HFF-Myc (cell line): ENCODE measurements at regions not wholly inside any gene's neighbourhood (a gene's known extent, or its start where the extent isn't known, plus 50 kb on each side); places are given as distances from the start of the nearest gene placed in this dataset.
"Not testable (repeated sequence)": the region's sequence is repeated elsewhere in the genome, so short reads cannot be mapped to it uniquely, and the experiment has no call there.

Source experiments
- DNase-seq: peaks from one replicate; pipeline ENCODE4 v3.0.0-alpha.2; 2011; ENCODE audit warnings: low read depth; ENCODE audit errors: extremely low read depth
- H3K4me3 ChIP-seq: replicated peaks from 2 replicates; pipeline ENCODE4 v1.5.1; 2011; ENCODE audit warnings: low read depth, mild to moderate bottlenecking, control low read depth, low read length
- TF ChIP-seq, protein P1 (sequence below): IDR thresholded peaks from 2 replicates; pipeline ENCODE4 v1.5.1; 2012; ENCODE audit warnings: mild to moderate bottlenecking, low read depth, low read length, control low read depth; ENCODE audit errors: missing control alignments

DNA sequence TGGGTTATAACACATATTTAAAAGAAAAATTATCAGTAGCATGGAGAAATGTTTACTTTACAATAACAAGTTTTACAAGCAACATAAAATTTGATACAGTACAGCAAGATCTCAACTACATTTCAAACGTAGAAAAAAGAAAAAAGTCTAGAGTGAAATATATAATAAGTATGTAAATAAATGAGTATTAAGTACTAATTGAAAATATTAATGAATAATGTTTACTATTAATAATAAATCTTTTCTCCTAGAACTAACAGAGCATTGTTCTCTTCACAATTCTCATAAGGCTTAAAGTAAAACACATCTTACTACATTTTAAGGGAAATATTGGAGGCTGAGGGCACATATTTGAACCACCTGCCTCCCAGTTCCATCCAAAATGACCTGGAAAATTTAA lies 72.1 kb downstream of the TMEM212 start:
- no peak overlapping the region for H3K4me3 ChIP-seq
- TF ChIP-seq, protein P1, sequence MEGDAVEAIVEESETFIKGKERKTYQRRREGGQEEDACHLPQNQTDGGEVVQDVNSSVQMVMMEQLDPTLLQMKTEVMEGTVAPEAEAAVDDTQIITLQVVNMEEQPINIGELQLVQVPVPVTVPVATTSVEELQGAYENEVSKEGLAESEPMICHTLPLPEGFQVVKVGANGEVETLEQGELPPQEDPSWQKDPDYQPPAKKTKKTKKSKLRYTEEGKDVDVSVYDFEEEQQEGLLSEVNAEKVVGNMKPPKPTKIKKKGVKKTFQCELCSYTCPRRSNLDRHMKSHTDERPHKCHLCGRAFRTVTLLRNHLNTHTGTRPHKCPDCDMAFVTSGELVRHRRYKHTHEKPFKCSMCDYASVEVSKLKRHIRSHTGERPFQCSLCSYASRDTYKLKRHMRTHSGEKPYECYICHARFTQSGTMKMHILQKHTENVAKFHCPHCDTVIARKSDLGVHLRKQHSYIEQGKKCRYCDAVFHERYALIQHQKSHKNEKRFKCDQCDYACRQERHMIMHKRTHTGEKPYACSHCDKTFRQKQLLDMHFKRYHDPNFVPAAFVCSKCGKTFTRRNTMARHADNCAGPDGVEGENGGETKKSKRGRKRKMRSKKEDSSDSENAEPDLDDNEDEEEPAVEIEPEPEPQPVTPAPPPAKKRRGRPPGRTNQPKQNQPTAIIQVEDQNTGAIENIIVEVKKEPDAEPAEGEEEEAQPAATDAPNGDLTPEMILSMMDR = no peak
- DNase-seq = no peak

DNA sequence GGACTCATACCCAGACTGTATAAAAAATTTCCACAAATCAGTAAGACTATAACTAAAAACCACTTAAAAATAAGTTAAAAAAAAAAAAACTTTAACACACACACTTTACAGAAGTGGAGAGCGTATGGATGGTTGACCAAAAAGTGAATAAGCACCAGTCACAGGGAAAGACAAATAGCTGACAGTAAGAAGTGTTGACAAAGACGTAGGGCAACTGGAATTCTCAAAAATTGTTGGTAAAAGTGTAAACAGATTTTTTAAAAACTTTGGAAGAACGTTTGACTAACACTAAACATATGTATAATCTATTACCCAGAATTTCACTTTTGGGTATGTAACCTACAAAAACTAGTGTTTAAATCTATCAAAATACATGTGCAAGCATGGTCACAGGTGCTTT lies 73.7 kb downstream of the TMEM212 start:
- TF ChIP-seq, protein P1 = no peak
- no peak overlapping the region for H3K4me3 ChIP-seq
- no peak for DNase-seq

DNA sequence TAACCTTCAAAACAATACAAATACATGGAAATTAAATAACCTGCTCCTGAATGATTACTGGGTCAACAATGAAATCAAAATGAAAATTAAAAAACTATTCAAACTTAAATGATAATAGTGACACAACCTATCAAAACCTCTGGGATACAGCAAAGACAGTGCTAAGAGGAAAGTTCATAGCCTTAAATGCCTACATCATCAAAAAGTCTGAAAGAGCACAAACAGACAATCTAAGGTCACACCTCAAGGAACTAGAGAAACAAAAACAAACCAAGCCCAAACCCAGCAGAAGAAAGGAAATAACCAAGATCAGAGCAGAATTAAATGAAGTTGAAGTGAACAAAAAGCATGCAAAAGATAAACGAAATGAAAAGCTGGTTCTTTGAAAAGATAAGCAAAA lies 79.5 kb downstream of the TMEM212 start:
- not testable (repeated sequence) for DNase-seq, H3K4me3 ChIP-seq

DNA sequence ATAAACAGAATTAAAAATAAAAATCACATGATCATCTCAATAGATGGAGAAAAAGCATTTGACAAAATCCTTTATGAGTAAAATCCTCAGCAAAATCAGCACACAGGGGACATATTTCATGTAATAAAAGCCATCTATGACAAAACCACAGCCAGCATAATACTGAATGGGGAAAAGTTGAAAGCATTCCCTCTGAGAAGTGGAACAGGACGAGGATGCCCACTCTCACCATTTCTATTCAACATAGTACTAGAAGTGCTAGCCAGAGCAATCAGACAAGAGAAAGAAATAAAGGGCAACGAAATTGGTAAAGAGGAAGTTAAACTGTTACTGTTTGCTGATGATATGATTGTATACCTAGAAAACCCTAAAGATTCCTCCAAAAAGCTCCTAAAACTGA lies 80.5 kb downstream of the TMEM212 start:
- not testable (repeated sequence) for H3K4me3 ChIP-seq, DNase-seq

DNA sequence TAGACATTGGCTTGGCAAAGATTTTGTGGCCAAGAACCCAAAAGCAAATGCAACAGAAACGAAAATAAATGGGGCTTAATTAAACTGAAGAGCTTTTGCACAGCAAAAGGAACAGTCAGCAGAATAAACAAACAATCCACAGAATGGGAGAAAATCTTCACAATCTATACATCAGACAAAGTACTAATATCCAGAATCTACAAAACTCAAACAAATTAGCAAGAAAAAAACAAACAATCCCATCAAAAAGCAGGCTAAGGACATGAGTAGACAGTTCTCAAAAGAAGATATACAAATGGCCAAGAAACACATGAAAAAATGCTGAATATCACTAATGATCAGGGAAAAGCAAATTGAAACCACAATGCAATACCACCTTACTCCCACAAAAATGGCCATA lies 81.7 kb downstream of the TMEM212 start:
- not testable (repeated sequence) for H3K4me3 ChIP-seq, DNase-seq

DNA sequence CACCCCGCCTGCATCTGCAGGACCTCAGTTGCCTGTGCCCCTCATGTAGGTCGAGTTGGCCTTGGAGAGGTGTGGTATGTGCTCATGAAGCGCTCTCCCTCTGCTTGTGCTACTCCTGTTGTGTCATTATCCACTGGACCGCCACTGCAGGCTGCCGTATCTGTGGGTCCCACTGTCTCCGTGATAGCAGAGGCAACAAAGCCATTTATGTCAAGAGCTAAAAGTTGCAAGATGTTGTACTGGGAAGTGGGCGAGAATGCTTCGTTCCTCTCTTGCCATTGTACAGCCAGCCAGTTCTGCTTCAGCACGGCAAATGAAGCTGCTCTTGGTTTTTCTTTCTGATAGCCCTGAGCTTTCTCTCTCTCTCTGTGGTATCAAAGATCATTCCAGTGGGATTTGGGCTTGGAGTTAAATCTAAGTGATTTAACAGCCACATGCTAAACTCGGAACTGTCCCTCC lies 89.0 kb downstream of the TMEM212 start:
- TF ChIP-seq, protein P1 = no peak
- no peak for DNase-seq
- H3K4me3 ChIP-seq = no peak overlapping the region

DNA sequence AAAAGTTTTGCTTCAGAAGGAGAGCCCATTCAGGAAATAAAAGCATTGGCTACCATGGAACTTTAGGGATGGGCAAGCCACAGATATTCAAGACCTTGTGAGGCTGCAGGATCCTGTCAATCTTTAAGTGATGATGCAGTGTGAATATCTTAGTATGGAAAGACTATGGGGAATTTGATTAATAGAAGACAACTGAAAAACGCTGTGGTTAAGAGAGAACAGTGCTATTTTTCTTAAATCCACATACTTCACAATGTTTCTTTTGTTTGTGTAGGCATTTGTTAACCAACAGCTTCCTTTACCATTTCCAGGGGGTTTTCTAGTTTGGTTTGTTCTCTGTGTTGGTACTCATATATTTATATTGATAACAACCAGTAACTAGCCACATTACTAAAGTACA lies 90.3 kb downstream of the TMEM212 start:
- no peak for DNase-seq
- TF ChIP-seq, protein P1 = no peak
- no peak overlapping the region for H3K4me3 ChIP-seq

DNA sequence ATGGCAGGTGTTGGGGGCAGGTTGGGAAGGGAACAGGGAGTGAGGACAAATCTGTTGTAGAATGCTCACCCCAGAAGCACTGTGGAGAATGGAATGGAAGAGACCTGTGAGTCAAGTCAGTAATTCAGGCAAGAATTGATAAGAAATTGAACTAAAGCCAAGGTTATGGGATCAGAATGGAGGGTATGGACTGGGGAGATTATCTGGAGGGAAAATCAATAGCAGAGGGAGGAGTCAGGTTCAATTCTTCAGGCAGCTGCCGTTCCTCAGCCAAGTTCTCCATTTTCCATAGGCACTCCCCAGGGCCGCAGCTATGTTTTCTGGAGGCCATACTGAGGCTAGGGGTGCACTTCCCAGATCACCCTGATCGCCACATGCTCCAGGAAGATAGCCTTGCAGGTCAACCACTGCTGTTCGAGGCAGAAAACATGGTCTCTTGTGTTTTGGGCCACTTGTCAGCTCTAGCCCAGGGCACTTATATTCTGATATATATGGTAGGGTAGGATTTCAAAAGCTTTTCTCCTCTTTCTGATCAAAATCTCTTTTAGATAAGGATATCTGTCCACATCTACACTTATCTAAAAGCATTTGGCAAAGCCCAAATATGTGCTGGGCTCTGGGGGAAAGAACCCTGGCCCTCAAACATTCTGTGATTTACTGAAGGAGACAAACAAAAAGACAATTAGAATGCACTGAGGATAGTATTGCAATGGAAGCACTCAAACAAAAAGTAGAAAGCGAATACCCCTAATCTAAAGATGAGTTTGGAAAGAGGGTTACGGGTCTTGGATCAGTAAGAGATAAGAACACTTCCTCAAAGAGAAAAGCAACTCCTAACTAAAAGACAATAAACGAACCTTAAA lies 92.3 kb downstream of the TMEM212 start:
- no peak overlapping the region for H3K4me3 ChIP-seq
- TF ChIP-seq, protein P1 = no peak
- DNase-seq = no peak
